NCI-H748 (cell line): ENCODE measurements at regions not wholly inside any gene's neighbourhood (a gene's known extent, or its start where the extent isn't known, plus 50 kb on each side); places are given as distances from the start of the nearest gene placed in this dataset.
"Not testable (repeated sequence)": the region's sequence is repeated elsewhere in the genome, so short reads cannot be mapped to it uniquely, and the experiment has no call there.

ENCODE experiments used
- DNase-seq: peaks from one replicate; lab custom pipeline; 2025; ENCODE audit not compliant: unreplicated experiment; lab: John Stamatoyannopoulos, UW

DNA sequence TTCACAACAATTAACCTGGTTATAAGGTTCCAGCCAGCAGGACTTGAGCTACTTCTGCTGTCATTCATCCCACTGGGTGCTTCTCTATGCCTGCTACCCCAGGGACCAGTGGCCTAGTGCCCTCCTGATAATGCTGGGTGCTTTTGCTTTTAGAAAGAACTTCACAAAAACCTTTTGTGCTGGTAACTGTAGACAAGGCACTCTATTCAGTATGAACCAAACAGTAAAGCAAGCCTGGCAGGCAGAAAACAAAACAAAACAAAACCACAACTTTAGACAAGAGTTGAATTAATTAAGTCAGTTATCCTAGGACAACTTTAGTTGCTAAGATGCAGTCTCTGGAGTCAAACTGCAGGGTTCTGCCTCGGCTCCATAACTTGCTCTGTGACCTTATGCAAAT is 61.9 kb upstream of the ADGRL2 start:
- no peak for DNase-seq

GRCh38 chr1:81733480-81733879 is 67.3 kb upstream of the ADGRL2 start:
- DNase-seq: no peak

- DNase-seq: no peak
Observed at GRCh38 chr1:81731989-81732388, 68.7 kb upstream of the ADGRL2 start.

DNA sequence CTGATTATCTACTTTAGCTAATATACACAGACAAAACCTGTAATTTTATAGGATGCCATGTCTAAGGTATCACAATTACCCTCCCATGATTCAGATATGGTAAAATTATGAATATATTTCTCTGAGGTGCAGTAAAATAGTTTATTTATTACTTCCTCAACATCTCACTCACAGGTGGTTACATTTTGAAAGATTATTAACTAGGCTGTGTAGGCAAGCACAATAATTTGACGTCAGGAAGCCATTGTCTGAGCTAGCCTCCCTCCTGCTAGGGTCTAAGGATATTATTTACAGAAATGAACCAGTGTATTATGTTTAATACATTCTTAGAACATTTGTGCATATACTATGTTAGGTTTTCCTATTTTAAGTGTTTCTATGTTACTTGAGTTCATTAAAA is 69.9 kb upstream of the ADGRL2 start:
- DNase-seq: no peak

DNA sequence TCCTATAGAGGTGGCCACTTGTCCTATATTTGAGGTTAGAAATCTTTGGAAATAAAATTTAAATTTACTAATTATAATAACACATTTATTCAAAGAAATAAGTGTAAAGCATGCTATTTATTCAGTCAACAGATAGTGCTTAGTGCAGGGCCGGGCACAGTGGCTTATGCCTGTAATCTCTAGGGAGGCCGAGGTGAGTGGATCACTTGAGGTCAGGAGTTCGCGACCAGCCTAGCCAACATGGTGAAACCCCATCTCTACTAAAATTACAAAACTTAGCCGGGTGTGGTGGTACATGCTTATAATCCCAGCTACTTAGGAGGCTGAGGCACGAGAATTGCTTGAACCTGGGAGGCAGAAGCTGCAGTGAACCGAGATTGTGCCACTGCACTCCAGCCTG is 70.4 kb upstream of the ADGRL2 start:
- DNase-seq: not testable (repeated sequence)

DNA sequence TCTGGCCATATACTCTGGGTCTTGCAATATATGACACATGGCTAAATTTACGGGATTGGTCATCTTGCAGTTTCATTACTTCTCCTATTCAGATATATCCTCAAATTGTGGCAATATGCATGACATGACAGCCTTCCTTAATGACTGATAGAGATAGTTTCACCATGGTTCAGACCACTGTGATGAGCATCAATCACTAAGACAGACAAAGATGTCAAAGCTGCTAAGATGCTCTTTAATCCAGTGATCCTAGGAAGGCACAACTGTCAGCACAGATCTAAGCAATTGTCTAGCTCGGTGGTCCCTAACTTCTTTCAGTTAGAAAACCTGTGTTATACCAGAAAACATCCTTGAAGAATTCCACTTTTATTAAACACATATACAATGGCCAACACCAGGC is 70.9 kb upstream of the ADGRL2 start:
- no peak for DNase-seq

DNA sequence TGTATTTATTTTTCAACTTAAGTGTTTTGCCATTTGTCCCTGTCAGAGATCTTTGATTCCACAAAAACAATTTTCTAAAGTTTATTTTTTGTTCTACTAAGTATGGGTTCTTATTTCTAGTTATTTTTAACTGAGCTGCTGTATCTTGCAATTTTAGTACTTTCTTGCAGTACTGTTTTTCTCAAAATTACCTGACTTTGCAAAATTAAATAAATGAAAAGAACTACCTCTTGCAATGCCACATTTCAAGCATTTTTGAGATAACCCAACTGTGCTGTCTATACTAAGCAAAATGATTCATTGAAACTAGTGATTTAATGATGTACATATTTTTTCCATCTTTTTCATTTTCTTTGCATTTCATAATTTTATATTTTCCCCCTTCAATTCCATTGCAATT is 71.5 kb upstream of the ADGRL2 start:
- DNase-seq: no peak

GRCh38 chr1:81725823-81726222 is 74.9 kb upstream of the ADGRL2 start:
- no peak for DNase-seq

GRCh38 chr1:81722631-81723328 is 78.0 kb upstream of the ADGRL2 start:
- DNase-seq: not testable (repeated sequence)

- not testable (repeated sequence) for DNase-seq
Observed at GRCh38 chr1:81720256-81720655, 80.5 kb upstream of the ADGRL2 start.

- DNase-seq: no peak
Observed at GRCh38 chr1:81717230-81717629, 83.5 kb upstream of the ADGRL2 start.

GRCh38 chr1:81715391-81715790 is 85.3 kb upstream of the ADGRL2 start:
- no peak for DNase-seq

DNA sequence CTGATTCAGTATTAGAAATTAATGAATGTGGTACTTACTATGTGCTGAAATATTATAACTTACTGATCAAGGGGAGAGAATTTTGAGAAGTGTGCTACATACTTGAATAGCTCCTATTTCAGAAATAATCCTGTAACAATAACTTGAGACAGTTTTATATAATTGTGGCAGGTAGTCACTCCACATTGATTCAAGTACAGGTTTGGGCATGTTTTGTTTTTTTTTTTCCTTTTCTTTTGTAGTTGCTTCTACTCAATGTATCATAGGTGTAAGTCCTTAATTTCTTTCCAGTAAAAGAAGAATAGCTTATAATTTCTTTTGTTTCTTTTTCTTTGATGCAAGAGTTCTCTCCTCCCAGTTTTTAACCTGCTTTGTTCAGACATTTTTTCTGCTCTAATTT is 86.1 kb upstream of the ADGRL2 start:
- DNase-seq: no peak

DNA sequence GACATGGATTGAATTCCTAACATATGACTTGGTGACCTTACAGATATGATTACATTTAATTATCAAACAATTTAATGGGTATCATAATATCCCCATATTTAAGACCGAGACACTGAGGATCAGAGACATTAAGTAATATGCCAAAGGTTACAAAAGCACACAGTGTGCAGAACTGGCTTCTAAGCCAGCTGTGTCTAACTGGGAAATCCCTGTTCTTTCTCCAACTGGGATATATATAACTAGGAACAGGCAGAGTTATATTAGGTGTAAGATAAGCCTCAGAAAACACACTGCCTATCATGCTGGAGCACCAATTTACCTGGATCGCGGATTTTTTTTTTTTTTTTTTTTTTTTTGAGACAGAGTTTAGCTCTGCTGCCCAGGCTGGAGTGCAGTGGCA is 88.3 kb upstream of the ADGRL2 start:
- DNase-seq: no peak

DNA sequence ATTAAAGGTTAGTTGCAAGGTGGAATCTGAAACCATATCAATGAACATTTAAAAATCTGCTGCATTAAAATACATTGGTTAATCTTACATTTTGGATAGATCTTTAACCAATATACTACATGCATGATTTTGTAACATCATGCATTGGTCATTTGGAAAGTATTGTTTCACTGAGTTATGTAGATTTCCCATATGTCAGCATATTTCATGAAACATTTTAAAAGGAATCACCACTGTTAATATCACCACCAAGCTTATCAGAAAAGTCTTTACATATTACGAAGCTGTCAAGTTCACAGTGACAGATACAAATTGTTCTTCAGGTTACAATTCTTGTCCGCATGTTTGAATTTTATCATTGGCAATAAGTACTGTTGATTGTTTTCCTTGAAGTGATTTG is 89.9 kb upstream of the ADGRL2 start:
- DNase-seq: no peak

GRCh38 chr1:81708250-81708649 is 92.5 kb upstream of the ADGRL2 start:
- DNase-seq: no peak

DNA sequence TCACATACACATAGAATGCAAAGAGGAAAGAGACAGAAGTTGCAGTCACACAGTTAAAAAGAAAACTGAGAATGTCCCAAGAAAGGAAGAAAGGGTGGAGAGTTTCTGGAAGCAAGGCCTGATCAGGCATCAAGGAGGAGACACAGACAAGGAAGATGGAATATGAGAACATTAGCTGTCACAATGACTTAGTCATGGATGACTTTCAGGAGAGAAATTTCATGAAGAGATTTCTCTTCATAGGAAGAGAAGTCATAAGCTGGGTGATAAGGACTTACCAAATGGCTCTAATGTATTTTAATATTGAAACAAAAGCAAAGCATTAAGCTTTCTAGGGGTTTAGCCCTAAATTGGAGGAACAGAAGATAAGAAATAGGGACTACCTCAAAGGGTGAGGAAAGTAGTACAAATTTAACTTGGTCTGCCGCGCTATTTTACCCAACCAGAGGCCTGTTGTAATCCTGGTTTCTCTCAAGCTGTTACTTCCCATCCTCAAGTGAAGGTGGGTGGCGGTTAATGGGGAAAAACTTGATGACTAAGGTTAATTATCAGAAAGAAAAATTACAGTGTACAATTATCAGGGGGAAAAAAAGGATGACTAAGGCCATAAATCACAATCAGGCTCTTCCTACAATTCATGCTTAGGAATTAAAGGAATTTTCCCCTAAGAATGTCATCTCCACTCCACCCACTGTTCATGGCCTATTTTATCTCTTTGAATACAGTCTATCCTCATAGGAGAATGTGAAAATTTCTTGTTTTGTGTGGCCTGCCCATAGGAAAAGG is 93.9 kb upstream of the ADGRL2 start:
- DNase-seq: no peak

DNA sequence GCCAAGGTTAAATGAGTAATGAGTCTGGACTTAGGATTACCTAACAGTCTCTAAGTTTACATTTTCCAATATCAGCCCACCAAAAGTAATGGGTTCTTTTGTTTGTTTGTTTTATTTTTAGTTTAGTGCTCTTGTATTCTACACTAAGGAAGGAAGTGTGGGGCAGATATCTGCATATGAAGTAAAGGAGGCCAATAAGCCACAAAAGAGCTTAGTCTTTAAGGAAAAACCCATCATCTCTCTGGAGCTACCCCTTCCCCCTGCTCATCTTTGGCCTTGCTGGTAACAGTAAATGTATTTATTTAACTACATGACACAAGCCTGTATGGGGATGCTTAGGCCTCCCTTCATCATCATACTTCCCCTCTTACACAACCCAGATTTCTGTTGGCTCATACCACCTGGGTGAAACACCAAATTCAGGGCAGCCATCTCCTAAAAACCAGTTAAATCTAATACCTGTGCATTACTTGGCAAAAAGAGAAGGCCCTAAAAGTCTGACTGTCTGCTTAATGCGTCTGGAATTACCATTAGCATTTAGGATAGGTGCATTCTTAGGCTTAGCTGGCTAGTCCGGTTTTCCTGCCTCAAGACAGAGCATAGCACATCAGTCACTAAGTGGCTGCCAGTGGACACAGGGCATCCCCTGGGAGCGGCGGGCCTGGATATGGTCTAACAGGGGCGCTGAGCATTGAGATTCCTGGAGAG is 96.8 kb upstream of the ADGRL2 start:
- no peak for DNase-seq

DNA sequence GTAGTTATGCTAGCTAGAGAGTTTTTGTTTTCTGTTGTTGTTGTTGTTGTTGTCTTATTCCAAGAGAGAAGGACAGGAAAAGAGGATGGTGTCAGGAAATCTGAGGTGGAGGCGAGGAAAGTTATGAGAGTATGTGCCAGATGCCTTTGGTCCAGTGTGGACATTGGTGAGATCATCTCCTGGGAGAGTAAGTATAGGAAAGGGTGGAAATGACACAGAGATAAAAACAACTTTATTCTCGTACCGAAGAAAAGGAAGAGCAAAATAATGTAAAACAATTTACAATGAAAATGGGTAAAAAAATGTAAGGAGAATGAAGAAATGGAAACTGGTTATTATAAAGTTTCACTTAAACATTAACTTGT is 97.4 kb upstream of the ADGRL2 start:
- DNase-seq: no peak

GRCh38 chr1:81702903-81703302 is 97.8 kb upstream of the ADGRL2 start:
- DNase-seq: no peak

- DNase-seq: no peak
Observed at GRCh38 chr1:81702079-81702715, 98.5 kb upstream of the ADGRL2 start.
